Lung (tissue), 11 donors: ENCODE measurements at regions not wholly inside any gene's neighbourhood (a gene's known extent, or its start where the extent isn't known, plus 50 kb on each side); places are given as distances from the start of the nearest gene placed in this dataset.

ENCODE experiments used
- ATAC-seq: fragments of 200-7000 bp; cut with Tn5 transposase; one replicate; pipeline ENCODE4 v1.9.1; 2020; ENCODE audit warnings: moderate number of reproducible peaks; ENCODE audit not compliant: insufficient read depth, low FRiP score
- DNase-seq, 3 donors: peaks; one replicate each; pipeline ENCODE4 v3.0.0-alpha.2; 2013 to 2017
- H3K27ac ChIP-seq, 2 donors: one replicate each; pipeline ENCODE4 v1.5.1; 2013; ENCODE audit warnings: mild to moderate bottlenecking in 2 of 2, moderate library complexity in 2 of 2, control low read depth in 1 of 2, inconsistent platforms in 1 of 2, low read depth in 1 of 2, low read length in 1 of 2
- H3K27me3 ChIP-seq, 3 donors: one replicate each; pipeline ENCODE4 v1.5.1; 2013; ENCODE audit warnings: low read length in 2 of 3; ENCODE audit not compliant: control insufficient read depth in 3 of 3, insufficient read depth in 3 of 3
- H3K36me3 ChIP-seq, 4 donors: one replicate each; pipeline ENCODE4 v1.5.1; 2013; ENCODE audit warnings: low read length in 4 of 4, mild to moderate bottlenecking in 1 of 4, moderate library complexity in 1 of 4; ENCODE audit not compliant: control insufficient read depth in 4 of 4, insufficient read depth in 4 of 4
- H3K4me1 ChIP-seq, 5 donors: one replicate each; pipeline ENCODE4 v1.5.1; 2013; ENCODE audit warnings: low read length in 5 of 5, mild to moderate bottlenecking in 2 of 5, moderate library complexity in 1 of 5; ENCODE audit not compliant: control insufficient read depth in 5 of 5, insufficient read depth in 5 of 5
- H3K4me3 ChIP-seq: one replicate; pipeline ENCODE4 v1.5.1; 2013; ENCODE audit warnings: mild to moderate bottlenecking, control low read depth, moderate library complexity
- H3K9ac ChIP-seq, 2 donors: one replicate each; pipeline ENCODE4 v1.5.1; 2013; ENCODE audit warnings: low read length in 2 of 2, control low read depth in 1 of 2; ENCODE audit not compliant: insufficient read depth in 1 of 2
- H3K9me3 ChIP-seq, 4 donors: one replicate each; pipeline ENCODE4 v1.5.1; 2013; ENCODE audit warnings: low read length in 3 of 4, mild to moderate bottlenecking in 1 of 4, moderate library complexity in 1 of 4; ENCODE audit not compliant: control insufficient read depth in 4 of 4, insufficient read depth in 3 of 4
- CTCF ChIP-seq: IDR thresholded peaks from 2 replicates; pipeline ENCODE4 v1.5.1; 2012; ENCODE audit warnings: mild to moderate bottlenecking; ENCODE audit errors: control extremely low read depth, extremely low read depth
- WGBS, 2 donors: extraction: QIAGEN DNeasy Blood & Tissue Kit; methylation state at CpG; one replicate each; pipeline ENCODE4 v1.1.7; 2013; 5-methylcytosine and 5-hydroxymethylcytosine counted together
- donor health status: control.
- donor health status: control.
- donor health status: Bipolar disorder and iron deficiency.
- donor health status: healthy.
- donor health status: DM: yes; HTN: yes; CAD: no.

- TF ChIP-seq CTCF: no peak
- Histone ChIP-seq H3K36me3 (no peaks in the 10 kb centered on the region), H3K27me3 (no peaks in the 10 kb centered on the region), H3K9me3 (no peaks in the 10 kb centered on the region), H3K27ac (no peak overlapping the region), H3K4me1 (peaks cover 0 to 33% (median 5%) of the 10 kb centered on the region in 5 donors), H3K9ac (no peak overlapping the region), H3K4me3 (no peak overlapping the region)
- DNase-seq: peak in 1 of 3 donors; percentile 20
- no peak for ATAC-seq
- WGBS, 2 donors: 53 to 75% methylated on average over 3 of the region's 3 CpGs
These were observed 668.1 kb upstream of the WWC1 start for GRCh38 chr5:167623354-167623753.

- ATAC-seq: no peak
- H3K4me3 ChIP-seq: no peak overlapping the region
- H3K27ac ChIP-seq: no peak overlapping the region
- no peaks in the 10 kb centered on the region for H3K36me3 ChIP-seq
- no peaks in the 10 kb centered on the region for H3K9me3 ChIP-seq
- no peak for TF ChIP-seq CTCF
- 66 to 69% methylated on average over 2 of the region's 2 CpGs for WGBS, 2 donors
- no peaks in the 10 kb centered on the region for H3K27me3 ChIP-seq
- no peak overlapping the region for H3K9ac ChIP-seq
- no peak for DNase-seq
- peaks cover 0 to 33% (median 5%) of the 10 kb centered on the region in 5 donors for H3K4me1 ChIP-seq
These were observed 667.4 kb upstream of the WWC1 start for GRCh38 chr5:167624053-167624452.

GRCh38 chr5:167626341-167627123, 664.9 kb upstream of the WWC1 start:
- no peak overlapping the region for H3K4me3 ChIP-seq
- H3K36me3 ChIP-seq: no peaks in the 10 kb centered on the region
- H3K4me1 ChIP-seq: peaks cover 0 to 18% (median 3%) of the 10 kb centered on the region in 5 donors
- H3K27me3 ChIP-seq: no peaks in the 10 kb centered on the region
- no peaks in the 10 kb centered on the region for H3K9me3 ChIP-seq
- DNase-seq: no peak
- ATAC-seq: no peak
- no peak overlapping the region for H3K27ac ChIP-seq
- H3K9ac ChIP-seq: no peak overlapping the region
- no peak for TF ChIP-seq CTCF
- WGBS, 2 donors: 82 to 86% methylated on average over 8 of the region's 8 CpGs
